ENCODE measurements at regions not wholly inside any gene's neighbourhood (a gene's known extent, or its start where the extent isn't known, plus 50 kb on each side); places are given as distances from the start of the nearest gene placed in this dataset.

DNA sequence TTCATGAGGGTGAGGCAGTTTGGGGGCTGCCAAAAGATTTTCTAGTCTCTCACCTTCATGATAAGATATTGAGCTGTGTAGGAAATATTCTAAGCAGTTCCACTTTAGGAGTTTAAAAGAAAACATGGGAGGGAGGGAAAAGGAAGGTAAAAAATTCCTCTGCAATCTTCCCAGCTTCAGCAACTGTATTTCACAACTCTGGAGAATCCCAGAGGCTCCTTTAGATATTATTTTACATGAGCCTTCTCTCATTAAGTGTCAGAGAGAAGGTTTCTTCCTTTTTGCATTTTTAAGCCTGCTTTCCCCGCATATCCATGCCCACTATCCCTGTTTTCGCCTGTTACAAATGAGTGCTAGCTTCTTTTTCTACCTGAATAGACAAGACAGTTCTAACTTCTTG is 289.4 kb downstream of the CHRM3 start:
- TF ChIP-seq, protein P1, sequence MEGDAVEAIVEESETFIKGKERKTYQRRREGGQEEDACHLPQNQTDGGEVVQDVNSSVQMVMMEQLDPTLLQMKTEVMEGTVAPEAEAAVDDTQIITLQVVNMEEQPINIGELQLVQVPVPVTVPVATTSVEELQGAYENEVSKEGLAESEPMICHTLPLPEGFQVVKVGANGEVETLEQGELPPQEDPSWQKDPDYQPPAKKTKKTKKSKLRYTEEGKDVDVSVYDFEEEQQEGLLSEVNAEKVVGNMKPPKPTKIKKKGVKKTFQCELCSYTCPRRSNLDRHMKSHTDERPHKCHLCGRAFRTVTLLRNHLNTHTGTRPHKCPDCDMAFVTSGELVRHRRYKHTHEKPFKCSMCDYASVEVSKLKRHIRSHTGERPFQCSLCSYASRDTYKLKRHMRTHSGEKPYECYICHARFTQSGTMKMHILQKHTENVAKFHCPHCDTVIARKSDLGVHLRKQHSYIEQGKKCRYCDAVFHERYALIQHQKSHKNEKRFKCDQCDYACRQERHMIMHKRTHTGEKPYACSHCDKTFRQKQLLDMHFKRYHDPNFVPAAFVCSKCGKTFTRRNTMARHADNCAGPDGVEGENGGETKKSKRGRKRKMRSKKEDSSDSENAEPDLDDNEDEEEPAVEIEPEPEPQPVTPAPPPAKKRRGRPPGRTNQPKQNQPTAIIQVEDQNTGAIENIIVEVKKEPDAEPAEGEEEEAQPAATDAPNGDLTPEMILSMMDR (IDR thresholded peaks at IDR 0.05; ENCODE audit: low read depth, low read length): no peak
- no peak for TF ChIP-seq EZH2phosphoT487 (IDR thresholded peaks at IDR 0.05; ENCODE audit: low read depth)
